Caco-2 (cell line): ENCODE measurements at regions not wholly inside any gene's neighbourhood (a gene's known extent, or its start where the extent isn't known, plus 50 kb on each side); places are given as distances from the start of the nearest gene placed in this dataset.

Experiments used
- BruUV-seq: library from RNA; stranded (reverse); fragments of 400-500 nt; replicated peaks from 2 replicates; lab custom pipeline; 2021; lab: Mats Ljungman, UMichigan
- CTCF ChIA-PET: fragments of 300-600 bp; sonication (Branson Sonifier 250); formaldehyde crosslinking; loops from one replicate; lab custom pipeline; 2022; ENCODE audit warnings: antibody characterized with exemption; lab: Charles Lee
- POLR2A ChIA-PET: fragments of 300-600 bp; sonication (Branson Sonifier 250); formaldehyde crosslinking; loops from one replicate; lab custom pipeline; 2022; ENCODE audit warnings: antibody characterized with exemption; lab: Charles Lee
- DNase-seq, 2 experiments: peaks; one replicate each; pipeline versions ENCODE4 v3.0.0 to v3.0.0-alpha.2; 2020 to 2022
- H3K27me3 ChIP-seq: replicated peaks from 2 replicates; pipeline ENCODE4 v1.6.0; 2011; ENCODE audit warnings: low read length; ENCODE audit not compliant: control insufficient read depth, insufficient read depth
- H3K36me3 ChIP-seq: 2 replicates; pipeline ENCODE4 v1.5.1; 2011; ENCODE audit warnings: low read length; ENCODE audit not compliant: control insufficient read depth, insufficient read depth
- H3K4me1 ChIP-seq: fragments of 250-450 bp; sonication (Bioruptor Pico); 2 replicates; pipeline ENCODE4 v1.5.1; 2020; ENCODE audit warnings: mild to moderate bottlenecking
- H3K4me3 ChIP-seq: 2 replicates; pipeline ENCODE4 v1.5.1; 2011; ENCODE audit warnings: low read depth, mild to moderate bottlenecking, control low read depth, low read length
- H3K9me3 ChIP-seq: fragments of 250-450 bp; sonication (Bioruptor Pico); 2 replicates; pipeline ENCODE4 v1.5.1; 2020; ENCODE audit warnings: mild to moderate bottlenecking, moderate library complexity
- H3K27ac Mint-ChIP-seq: one replicate; pipeline ENCODE4 v1.8.0; 2022; ENCODE audit warnings: mixed read lengths; ENCODE audit not compliant: unreplicated experiment
- H3K27me3 Mint-ChIP-seq: one replicate; pipeline ENCODE4 v1.8.0; 2022; ENCODE audit warnings: mixed read lengths; ENCODE audit not compliant: insufficient read depth, unreplicated experiment
- H3K36me3 Mint-ChIP-seq: one replicate; pipeline ENCODE4 v1.8.0; 2022; ENCODE audit warnings: mild to moderate bottlenecking, mixed read lengths; ENCODE audit not compliant: insufficient read depth, unreplicated experiment
- H3K4me1 Mint-ChIP-seq: one replicate; pipeline ENCODE4 v1.8.0; 2022; ENCODE audit warnings: low read depth, mixed read lengths; ENCODE audit not compliant: unreplicated experiment
- H3K4me3 Mint-ChIP-seq: one replicate; pipeline ENCODE4 v1.8.0; 2022; ENCODE audit warnings: mild to moderate bottlenecking, moderate library complexity, mixed read lengths; ENCODE audit not compliant: unreplicated experiment
- H3K9me3 Mint-ChIP-seq: one replicate; pipeline ENCODE4 v1.8.0; 2022; ENCODE audit warnings: mixed read lengths; ENCODE audit not compliant: unreplicated experiment
- intact Hi-C: fragments of 100-400 bp; cut with micrococcal nuclease; formaldehyde crosslinking; loops from one replicate; pipeline ENCODE4 v1.10.0; 2022; ENCODE audit not compliant: unreplicated experiment
- TF ChIP-seq, protein P1 (sequence below), 2 experiments: fragments of 200-600 bp in 1 of 2; IDR thresholded peaks; 1 replicate in 1 of 2; 2 replicates in 1 of 2; pipeline versions ENCODE4 v1.5.1 to v1.8.0; 2011 to 2022; ENCODE audit warnings: antibody characterized with exemption in 1 of 2, control low read depth in 1 of 2, inconsistent platforms in 1 of 2, low read depth in 1 of 2, low read length in 1 of 2, mild to moderate bottlenecking in 1 of 2, moderate library complexity in 1 of 2; ENCODE audit not compliant: insufficient read depth in 1 of 2, severe bottlenecking in 1 of 2, unreplicated experiment in 1 of 2

DNA sequence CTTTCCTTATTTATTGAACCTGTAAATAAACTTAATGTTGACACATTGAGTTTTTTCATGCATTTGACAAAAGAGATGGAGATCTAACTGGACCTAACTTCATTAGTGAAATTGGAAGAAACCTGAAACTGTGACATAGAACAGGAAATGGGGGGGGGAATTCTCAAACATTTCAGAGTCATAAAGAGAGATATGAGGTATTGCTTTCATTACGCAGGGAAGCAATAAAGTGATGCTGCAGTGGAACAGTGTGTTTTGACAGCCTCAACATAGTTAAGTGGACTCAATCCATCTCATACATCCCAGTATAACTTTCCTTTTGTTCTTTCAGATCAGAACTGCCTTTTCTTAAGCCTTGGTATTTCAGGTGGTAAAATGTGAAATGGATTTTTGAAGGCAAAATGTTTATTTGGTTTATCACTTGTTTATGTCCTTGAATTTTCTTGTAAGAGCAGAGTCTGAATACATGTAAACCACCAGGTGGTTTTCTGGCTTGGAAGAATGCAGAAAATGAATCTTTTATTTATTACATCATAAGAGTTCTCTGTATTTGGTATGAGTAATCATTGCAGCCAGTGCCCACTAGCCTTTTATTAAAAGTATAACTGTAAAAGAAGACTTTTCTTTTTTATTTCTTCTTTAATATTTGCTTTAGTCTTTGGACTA is 132.5 kb downstream of the ZNF326 start:
- Mint-ChIP-seq H3K27ac (no peak overlapping the region), H3K27me3 (peaks cover 2% of the 10 kb centered on the region), H3K9me3 (no peaks in the 10 kb centered on the region), H3K36me3 (no peaks in the 10 kb centered on the region), H3K4me1 (no peaks in the 10 kb centered on the region), H3K4me3 (no peak overlapping the region)
- no peak for DNase-seq
- H3K4me1 ChIP-seq = no peaks in the 10 kb centered on the region
- TF ChIP-seq, protein P1, sequence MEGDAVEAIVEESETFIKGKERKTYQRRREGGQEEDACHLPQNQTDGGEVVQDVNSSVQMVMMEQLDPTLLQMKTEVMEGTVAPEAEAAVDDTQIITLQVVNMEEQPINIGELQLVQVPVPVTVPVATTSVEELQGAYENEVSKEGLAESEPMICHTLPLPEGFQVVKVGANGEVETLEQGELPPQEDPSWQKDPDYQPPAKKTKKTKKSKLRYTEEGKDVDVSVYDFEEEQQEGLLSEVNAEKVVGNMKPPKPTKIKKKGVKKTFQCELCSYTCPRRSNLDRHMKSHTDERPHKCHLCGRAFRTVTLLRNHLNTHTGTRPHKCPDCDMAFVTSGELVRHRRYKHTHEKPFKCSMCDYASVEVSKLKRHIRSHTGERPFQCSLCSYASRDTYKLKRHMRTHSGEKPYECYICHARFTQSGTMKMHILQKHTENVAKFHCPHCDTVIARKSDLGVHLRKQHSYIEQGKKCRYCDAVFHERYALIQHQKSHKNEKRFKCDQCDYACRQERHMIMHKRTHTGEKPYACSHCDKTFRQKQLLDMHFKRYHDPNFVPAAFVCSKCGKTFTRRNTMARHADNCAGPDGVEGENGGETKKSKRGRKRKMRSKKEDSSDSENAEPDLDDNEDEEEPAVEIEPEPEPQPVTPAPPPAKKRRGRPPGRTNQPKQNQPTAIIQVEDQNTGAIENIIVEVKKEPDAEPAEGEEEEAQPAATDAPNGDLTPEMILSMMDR (IDR thresholded peaks at IDR 0.05; ENCODE audit: insufficient read depth in 1 of 2, low read depth in 1 of 2, low read length in 1 of 2, severe bottlenecking in 1 of 2, unreplicated experiment in 1 of 2) = no peak
- intact Hi-C loops = no loop called here
- H3K36me3 ChIP-seq = no peaks in the 10 kb centered on the region
- ChIA-PET CTCF (no interaction called here), POLR2A (no interaction called here)
- no TSS peak for BruUV-seq
- H3K4me3 ChIP-seq = no peak overlapping the region
- no peaks in the 10 kb centered on the region for H3K27me3 ChIP-seq
- H3K9me3 ChIP-seq = no peaks in the 10 kb centered on the region

DNA sequence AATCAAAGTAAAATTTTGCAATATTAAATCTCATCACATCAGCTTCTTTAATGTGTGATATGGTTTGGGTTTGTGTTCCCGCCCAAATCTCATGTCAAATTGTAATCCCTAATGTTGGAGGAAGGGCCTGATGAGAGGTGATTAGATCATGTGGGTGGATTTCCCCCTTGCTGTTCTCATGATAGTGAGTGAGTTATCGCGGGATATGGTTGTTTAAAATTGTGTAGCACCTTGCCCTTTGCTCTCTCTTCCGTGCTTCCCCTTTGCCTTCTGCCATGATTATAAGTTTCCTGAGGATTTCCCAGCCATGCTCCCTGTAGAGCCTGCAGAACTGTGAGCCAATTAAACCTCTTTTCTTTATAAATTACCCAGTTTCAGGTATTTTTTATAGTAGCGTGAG is 131.9 kb downstream of the ZNF326 start:
- no peaks in the 10 kb centered on the region for H3K9me3 ChIP-seq
- TF ChIP-seq, protein P1 (IDR thresholded peaks at IDR 0.05; ENCODE audit: insufficient read depth in 1 of 2, low read depth in 1 of 2, low read length in 1 of 2, severe bottlenecking in 1 of 2, unreplicated experiment in 1 of 2) = no peak
- H3K9me3 Mint-ChIP-seq = no peaks in the 10 kb centered on the region
- no peaks in the 10 kb centered on the region for H3K36me3 Mint-ChIP-seq
- no peak overlapping the region for H3K27ac Mint-ChIP-seq
- no peak for DNase-seq
- H3K4me3 ChIP-seq = no peak overlapping the region
- no peak overlapping the region for H3K4me3 Mint-ChIP-seq
- BruUV-seq = no TSS peak
- no peaks in the 10 kb centered on the region for H3K4me1 Mint-ChIP-seq
- no peaks in the 10 kb centered on the region for H3K27me3 ChIP-seq
- H3K36me3 ChIP-seq = no peaks in the 10 kb centered on the region
- intact Hi-C loops = no loop called here
- ChIA-PET CTCF (no interaction called here), POLR2A (no interaction called here)
- no peaks in the 10 kb centered on the region for H3K4me1 ChIP-seq
- peaks cover 2% of the 10 kb centered on the region for H3K27me3 Mint-ChIP-seq

DNA sequence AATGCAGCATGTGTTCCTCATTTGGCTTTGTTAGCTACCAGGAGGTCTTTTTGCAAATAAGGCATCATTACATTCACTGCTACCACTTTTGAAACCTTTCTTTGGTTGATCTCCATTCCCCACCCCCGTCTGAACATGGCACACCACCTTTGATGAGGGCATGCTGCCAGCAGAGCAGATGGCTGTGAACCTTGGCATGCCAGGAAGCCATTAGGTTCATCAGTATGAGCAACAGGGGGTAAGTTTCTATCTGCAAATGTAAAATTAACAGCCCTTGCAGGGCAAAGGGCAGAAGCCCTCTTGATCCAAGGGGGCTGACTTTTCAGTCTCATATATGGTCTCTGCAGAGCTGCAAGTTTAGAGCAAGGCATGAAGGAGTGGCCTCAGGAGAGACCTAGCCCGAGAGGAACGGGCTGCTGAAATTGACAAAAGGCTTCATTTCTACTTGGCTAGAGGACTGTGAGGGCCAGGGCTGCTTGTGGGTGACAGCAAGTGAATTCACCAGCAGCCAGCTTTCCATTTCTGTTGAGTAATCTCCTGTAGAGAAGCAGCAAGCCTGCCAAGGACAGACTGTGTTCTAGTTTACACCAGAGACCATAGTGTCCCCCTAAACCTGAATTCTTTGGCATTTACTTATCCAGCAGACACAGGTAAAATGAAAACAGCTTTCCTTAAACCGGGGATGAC is 127.9 kb downstream of the ZNF326 start:
- no peaks in the 10 kb centered on the region for H3K4me1 Mint-ChIP-seq
- H3K27me3 Mint-ChIP-seq = peaks cover 3% of the 10 kb centered on the region
- TF ChIP-seq, protein P1 (IDR thresholded peaks at IDR 0.05; ENCODE audit: insufficient read depth in 1 of 2, low read depth in 1 of 2, low read length in 1 of 2, severe bottlenecking in 1 of 2, unreplicated experiment in 1 of 2) = no peak
- BruUV-seq = no TSS peak
- DNase-seq = no peak
- no peaks in the 10 kb centered on the region for H3K36me3 Mint-ChIP-seq
- intact Hi-C loops = no loop called here
- no peaks in the 10 kb centered on the region for H3K27me3 ChIP-seq
- no peaks in the 10 kb centered on the region for H3K36me3 ChIP-seq
- no peak overlapping the region for H3K4me3 Mint-ChIP-seq
- H3K9me3 Mint-ChIP-seq = peaks cover 13% of the 10 kb centered on the region
- CTCF ChIA-PET = no interaction called here
- no peaks in the 10 kb centered on the region for H3K9me3 ChIP-seq
- H3K4me1 ChIP-seq = no peaks in the 10 kb centered on the region
- H3K27ac Mint-ChIP-seq = no peak overlapping the region
- POLR2A ChIA-PET = no interaction called here
- H3K4me3 ChIP-seq = no peak overlapping the region
